ENCODE measurements at regions not wholly inside any gene's neighbourhood (a gene's known extent, or its start where the extent isn't known, plus 50 kb on each side); places are given as distances from the start of the nearest gene placed in this dataset.

- Histone ChIP-seq H3K79me2 (ENCODE audit: insufficient read depth, low read length) (no peaks in the 10 kb centered on the region), H4K20me1 (ENCODE audit: insufficient read depth, low read length) (no peaks in the 10 kb centered on the region), H3K36me3 (replicated peaks in 1 of 2; ENCODE audit: control insufficient read depth in 1 of 2, insufficient read depth in 2 of 2, low read length in 2 of 2) (no peaks in the 10 kb centered on the region), H3K4me3 (replicated peaks in 1 of 3; ENCODE audit: insufficient read depth in 1 of 3, low read depth in 2 of 3, low read length in 3 of 3) (no peak overlapping the region), H3K4me2 (ENCODE audit: low read depth, low read length) (no peak overlapping the region), H3K27ac (ENCODE audit: extremely low read length, insufficient read depth, low read length) (no peak overlapping the region), H3K4me1 (ENCODE audit: insufficient read depth, low read length) (no peaks in the 10 kb centered on the region), H3K27me3 (ENCODE audit: control insufficient read depth in 1 of 2, insufficient read depth in 2 of 2, low read length in 2 of 2) (peaks cover 0 to 7% of the 10 kb centered on the region in 2 experiments; a peak in 1 of 5 replicates), H2AFZ (ENCODE audit: low read length) (no peak overlapping the region), H3K9ac (ENCODE audit: insufficient read depth, low read depth, low read length) (no peak overlapping the region), H3K9me3 (ENCODE audit: low read length) (no peaks in the 10 kb centered on the region)
- DNase-seq (ENCODE audit: low spot score) (no peak), FAIRE-seq (no peak), ATAC-seq (no peak)
- no peak for TF ChIP-seq ZNF562 (CRISPR knock-in tag; IDR thresholded peaks at IDR 0.05; ENCODE audit: borderline replicate concordance)
- TF ChIP-seq ZNF781 (CRISPR knock-in tag; IDR thresholded peaks at IDR 0.05; ENCODE audit: borderline replicate concordance, not compliant biosample characterization) = no peak
- no peak for TF ChIP-seq BCL6 (CRISPR knock-in tag; IDR thresholded peaks at IDR 0.05)
- no peak for TF ChIP-seq U2AF1 (optimal IDR thresholded peaks at IDR 0.05; ENCODE audit: low read depth, low read length)
- no peak for TF ChIP-seq CREB3 (CRISPR knock-in tag; IDR thresholded peaks at IDR 0.05)
- no peak for TF ChIP-seq HMG20A (CRISPR knock-in tag; IDR thresholded peaks at IDR 0.05; ENCODE audit: borderline replicate concordance)
- no peak for TF ChIP-seq ZSCAN9 (CRISPR knock-in tag; IDR thresholded peaks at IDR 0.05; ENCODE audit: borderline replicate concordance)
- no peak for TF ChIP-seq MTERF4 (CRISPR knock-in tag; IDR thresholded peaks at IDR 0.05)
- TF ChIP-seq ZNF691 (CRISPR knock-in tag; IDR thresholded peaks at IDR 0.05; ENCODE audit: borderline replicate concordance, low read depth) = no peak
- no peak for TF ChIP-seq GABPB1 (CRISPR knock-in tag; IDR thresholded peaks at IDR 0.05)
- no peak for TF ChIP-seq ADNP (CRISPR knock-in tag; IDR thresholded peaks at IDR 0.05)
- TF ChIP-seq YEATS4 (CRISPR knock-in tag; IDR thresholded peaks at IDR 0.05; ENCODE audit: borderline replicate concordance) = no peak
- TF ChIP-seq ARID4A (CRISPR knock-in tag; IDR thresholded peaks at IDR 0.05; ENCODE audit: borderline replicate concordance) = no peak
- no peak for TF ChIP-seq KAT2B (IDR thresholded peaks at IDR 0.05; ENCODE audit: borderline replicate concordance, low read depth, low read length)
- TF ChIP-seq IKZF4 (CRISPR knock-in tag; IDR thresholded peaks at IDR 0.05; ENCODE audit: borderline replicate concordance, low read depth, not compliant biosample characterization) = no peak
- no peak for TF ChIP-seq FOXA3 (CRISPR knock-in tag; IDR thresholded peaks at IDR 0.05)
- no peak for TF ChIP-seq TEF (CRISPR knock-in tag; IDR thresholded peaks at IDR 0.05)
- TF ChIP-seq HOXA3 (CRISPR knock-in tag; IDR thresholded peaks at IDR 0.05) = no peak
- intact Hi-C loops (cut with micrococcal nuclease; ENCODE audit: unreplicated experiment) = no loop called here
- in situ Hi-C loops (cut with HindIII; ENCODE audit: extremely low pct_ligation_motif_present, low pct_unique_long_range_greater_than_20kb) = no loop called here
- ChIA-PET POLR2A (no interaction called here), CTCF (ENCODE audit: low intra/inter-chr PET ratio, low total read pairs) (no interaction called here)
- BruUV-seq (replicated peaks) = no TSS peak
- WGBS (ENCODE audit: low lambda C conversion rate) = 5% methylated on average over 1 of the region's 1 CpG
These were observed 163.4 kb downstream of the ALDH1A2 start for GRCh38 chr15:57902155-57902554.

All from HepG2 (cell line).